ENCODE measurements at regions not wholly inside any gene's neighbourhood (a gene's known extent, or its start where the extent isn't known, plus 50 kb on each side); places are given as distances from the start of the nearest gene placed in this dataset.

DNA sequence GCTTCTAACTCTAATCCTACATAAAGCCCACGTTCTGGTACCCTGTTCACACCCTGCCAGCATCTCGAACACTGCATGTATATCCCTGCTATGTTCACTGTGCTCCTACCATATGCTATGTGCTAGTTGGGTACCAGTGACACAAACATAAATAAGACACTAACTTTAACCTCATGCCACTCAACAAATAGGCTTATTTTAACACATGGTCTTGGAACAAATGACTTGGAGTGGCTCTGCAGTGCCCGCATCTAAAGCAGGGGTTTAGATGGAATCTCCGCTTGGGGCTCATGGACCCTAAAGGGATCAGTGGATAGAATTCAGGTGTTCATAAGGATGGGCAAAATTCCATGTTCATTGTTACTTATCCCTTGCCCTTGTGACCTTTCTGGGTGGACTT, 175.7 kb upstream of the ZKSCAN2 start:
- no peak for TF ChIP-seq EZH2 (IDR thresholded peaks at IDR 0.05; ENCODE audit: borderline replicate concordance, low read depth, low read length, poor library complexity, severe bottlenecking)
- no peak for TF ChIP-seq CTCF (conservative IDR thresholded peaks at IDR 0.05; ENCODE audit: low read depth, low read length)
- H3K9me3 ChIP-seq (ENCODE audit: low read depth, low read length, poor library complexity, severe bottlenecking) = no peaks in the 10 kb centered on the region
- H3K36me3 ChIP-seq (ENCODE audit: insufficient read depth, low read length, poor library complexity, severe bottlenecking) = no peaks in the 10 kb centered on the region
- no peaks in the 10 kb centered on the region for H3K27me3 ChIP-seq (replicated peaks; ENCODE audit: insufficient read depth, low read depth, low read length, poor library complexity)
- H3K27ac ChIP-seq (ENCODE audit: low read depth, low read length, poor library complexity, severe bottlenecking) = no peak overlapping the region
- DNase-seq (ENCODE audit: low spot score) = no peak
- no peaks in the 10 kb centered on the region for H3K4me1 ChIP-seq (ENCODE audit: insufficient read depth, low read length, poor library complexity, severe bottlenecking)
- intact Hi-C loops (cut with micrococcal nuclease; ENCODE audit: unreplicated experiment) = no loop called here
- ChIA-PET CTCF (no interaction called here), POLR2A (ENCODE audit: low non-redundant PET) (no interaction called here)
- H3K4me3 ChIP-seq (ENCODE audit: low read depth, low read length, poor library complexity, severe bottlenecking) = no peak overlapping the region
- BruUV-seq (replicated peaks) = no TSS peak

GRCh38 chr16:25431472-25431871, 173.8 kb upstream of the ZKSCAN2 start:
- intact Hi-C loops (cut with micrococcal nuclease; ENCODE audit: unreplicated experiment) = no loop called here
- peaks cover 6% of the 10 kb centered on the region for H3K9me3 ChIP-seq (ENCODE audit: low read depth, low read length, poor library complexity, severe bottlenecking)
- TF ChIP-seq CTCF (conservative IDR thresholded peaks at IDR 0.05; ENCODE audit: low read depth, low read length) = no peak
- TF ChIP-seq EZH2 (IDR thresholded peaks at IDR 0.05; ENCODE audit: borderline replicate concordance, low read depth, low read length, poor library complexity, severe bottlenecking) = no peak
- ChIA-PET CTCF (no interaction called here), POLR2A (ENCODE audit: low non-redundant PET) (no interaction called here)
- no peak overlapping the region for H3K27ac ChIP-seq (ENCODE audit: low read depth, low read length, poor library complexity, severe bottlenecking)
- no peaks in the 10 kb centered on the region for H3K27me3 ChIP-seq (replicated peaks; ENCODE audit: insufficient read depth, low read depth, low read length, poor library complexity)
- no peak overlapping the region for H3K4me3 ChIP-seq (ENCODE audit: low read depth, low read length, poor library complexity, severe bottlenecking)
- no TSS peak for BruUV-seq (replicated peaks)
- no peak for DNase-seq (ENCODE audit: low spot score)
- H3K36me3 ChIP-seq (ENCODE audit: insufficient read depth, low read length, poor library complexity, severe bottlenecking) = no peaks in the 10 kb centered on the region
- H3K4me1 ChIP-seq (ENCODE audit: insufficient read depth, low read length, poor library complexity, severe bottlenecking) = no peaks in the 10 kb centered on the region

DNA sequence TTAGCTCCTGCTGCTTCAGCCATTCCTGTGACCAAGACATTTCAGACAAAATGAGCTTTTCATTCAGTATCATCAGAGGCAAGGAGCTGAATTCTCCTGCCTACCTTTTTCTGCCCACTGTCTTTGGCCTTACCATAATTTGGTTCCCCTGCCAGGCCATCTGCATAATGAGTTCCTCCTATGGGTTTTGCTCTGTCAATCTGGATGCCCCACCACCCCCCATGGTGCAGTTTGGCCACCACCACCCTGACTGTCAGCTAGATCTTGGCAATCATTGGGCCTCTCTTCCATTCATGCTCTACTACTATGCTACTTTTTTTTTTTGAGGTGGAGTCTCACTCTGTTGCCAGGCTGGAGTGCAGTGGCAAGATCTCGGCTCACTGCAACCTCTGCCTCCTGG, 169.2 kb upstream of the ZKSCAN2 start:
- intact Hi-C loops (cut with micrococcal nuclease; ENCODE audit: unreplicated experiment) = no loop called here
- POLR2A ChIA-PET (ENCODE audit: low non-redundant PET) = interaction anchor here (0.5 kb wide), 1 partner anchor 91 kb away, joined by 11 read pairs; no protein-coding TSS in a partner anchor
- no peak overlapping the region for H3K27ac ChIP-seq (ENCODE audit: low read depth, low read length, poor library complexity, severe bottlenecking)
- DNase-seq (ENCODE audit: low spot score) = no peak
- CTCF ChIA-PET = no interaction called here
- H3K4me1 ChIP-seq (ENCODE audit: insufficient read depth, low read length, poor library complexity, severe bottlenecking) = peaks cover 4% of the 10 kb centered on the region
- no TSS peak for BruUV-seq (replicated peaks)
- H3K9me3 ChIP-seq (ENCODE audit: low read depth, low read length, poor library complexity, severe bottlenecking) = peaks cover 6% of the 10 kb centered on the region
- TF ChIP-seq CTCF (conservative IDR thresholded peaks at IDR 0.05; ENCODE audit: low read depth, low read length) = no peak
- TF ChIP-seq EZH2 (IDR thresholded peaks at IDR 0.05; ENCODE audit: borderline replicate concordance, low read depth, low read length, poor library complexity, severe bottlenecking) = no peak
- H3K27me3 ChIP-seq (replicated peaks; ENCODE audit: insufficient read depth, low read depth, low read length, poor library complexity) = no peaks in the 10 kb centered on the region
- no peak overlapping the region for H3K4me3 ChIP-seq (ENCODE audit: low read depth, low read length, poor library complexity, severe bottlenecking)
- H3K36me3 ChIP-seq (ENCODE audit: insufficient read depth, low read length, poor library complexity, severe bottlenecking) = no peaks in the 10 kb centered on the region
